ENCODE measurements at regions not wholly inside any gene's neighbourhood (a gene's known extent, or its start where the extent isn't known, plus 50 kb on each side); places are given as distances from the start of the nearest gene placed in this dataset.

DNA sequence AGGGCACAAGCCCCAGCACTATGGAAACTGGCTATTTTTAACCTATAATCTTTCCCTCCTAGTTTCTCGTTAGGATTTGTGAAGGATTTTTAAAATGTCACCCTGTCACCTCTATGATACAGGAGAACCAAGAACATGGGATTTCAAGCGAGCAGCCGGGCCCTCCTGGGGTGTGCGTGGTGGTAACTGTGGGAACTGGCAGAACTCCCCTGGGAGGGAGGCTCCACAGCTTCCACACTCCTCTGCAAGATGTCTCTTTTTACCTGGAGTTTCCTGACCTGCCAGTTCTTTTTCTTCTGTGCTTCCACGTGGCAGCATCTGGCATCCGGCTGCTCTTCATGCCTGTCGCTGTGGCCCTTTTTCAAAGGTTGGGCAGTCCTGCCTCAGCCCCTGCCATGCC, 386.3 kb upstream of the MYT1L start:
- DNase-seq (ENCODE audit: low spot score) = no peak

DNA sequence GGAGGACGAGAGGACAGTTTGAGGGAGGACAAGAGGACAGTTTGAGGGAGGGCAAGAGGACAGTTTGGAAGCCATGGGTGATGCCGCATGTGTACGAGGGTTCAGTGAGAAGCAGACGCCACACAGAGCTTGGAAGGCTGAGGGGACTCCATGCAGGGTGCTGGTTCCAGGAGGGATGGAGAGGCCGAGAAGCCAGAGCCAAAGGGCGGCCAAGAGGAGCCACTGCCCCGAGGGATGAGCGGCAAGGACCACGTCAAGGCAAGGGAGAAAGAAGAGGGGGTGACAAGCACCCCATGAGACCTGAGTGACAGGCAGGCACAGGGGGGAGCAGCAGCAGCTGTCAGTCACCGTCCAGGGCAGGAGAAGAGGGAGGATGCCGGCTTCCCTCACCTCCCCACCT, 385.7 kb upstream of the MYT1L start:
- no peak for DNase-seq (ENCODE audit: low spot score)

DNA sequence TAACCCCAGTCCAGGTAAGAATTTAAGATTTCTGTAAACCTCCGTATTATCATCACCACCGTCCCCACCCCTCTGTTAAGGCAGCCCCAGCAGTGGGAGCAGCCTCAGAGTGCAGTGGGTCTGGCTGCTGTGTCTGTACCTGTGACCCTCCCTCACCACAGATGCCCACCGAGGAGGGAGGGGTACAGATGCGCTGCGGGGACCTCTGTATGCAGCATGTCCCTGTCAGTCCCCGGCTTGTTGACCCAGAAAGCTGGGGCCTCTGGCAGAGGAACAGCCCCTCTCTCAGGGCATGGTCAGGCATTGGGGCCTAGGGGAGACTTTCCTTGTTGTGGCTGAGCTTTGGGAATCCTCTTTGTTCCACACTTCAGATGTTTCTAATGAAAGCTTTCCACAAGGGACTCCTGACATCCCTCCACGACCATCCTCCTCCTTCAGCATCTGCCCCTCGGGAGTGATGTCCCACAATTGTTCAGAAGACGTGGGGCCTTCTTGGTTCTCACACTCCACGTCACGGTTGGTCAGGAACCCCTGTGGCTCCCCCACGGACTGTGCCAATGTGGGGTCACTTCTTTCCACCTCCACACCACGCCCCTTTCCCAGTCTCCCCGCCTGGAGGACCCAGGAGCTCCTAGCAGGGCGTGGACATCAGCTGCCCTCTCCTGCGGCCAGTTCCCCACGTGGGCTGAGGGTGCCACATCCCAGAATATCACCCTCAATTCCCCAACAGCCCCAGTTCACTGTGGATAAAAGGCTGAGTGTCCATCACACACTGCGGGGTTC, 384.2 kb upstream of the MYT1L start:
- no peak for DNase-seq (ENCODE audit: low spot score)

DNA sequence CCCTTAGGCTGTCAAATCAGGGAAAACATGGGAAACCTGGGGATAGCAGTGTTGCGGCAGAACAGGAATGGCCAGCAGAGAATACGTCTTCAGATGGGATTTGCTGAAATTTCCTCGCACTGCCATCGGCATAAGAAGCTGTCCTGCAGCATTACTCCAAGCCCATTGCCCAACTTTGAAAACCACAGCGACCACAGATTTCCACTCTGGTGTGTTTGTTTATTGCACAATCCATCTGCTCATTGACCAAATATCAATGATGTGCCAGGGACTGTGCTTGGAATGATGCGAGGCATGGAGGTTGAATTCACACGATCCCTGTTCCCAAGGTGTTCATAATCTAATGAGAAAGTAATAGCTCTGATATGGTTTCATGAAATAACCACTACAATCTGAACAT, 383.3 kb upstream of the MYT1L start:
- no peak for DNase-seq (ENCODE audit: low spot score)

DNA sequence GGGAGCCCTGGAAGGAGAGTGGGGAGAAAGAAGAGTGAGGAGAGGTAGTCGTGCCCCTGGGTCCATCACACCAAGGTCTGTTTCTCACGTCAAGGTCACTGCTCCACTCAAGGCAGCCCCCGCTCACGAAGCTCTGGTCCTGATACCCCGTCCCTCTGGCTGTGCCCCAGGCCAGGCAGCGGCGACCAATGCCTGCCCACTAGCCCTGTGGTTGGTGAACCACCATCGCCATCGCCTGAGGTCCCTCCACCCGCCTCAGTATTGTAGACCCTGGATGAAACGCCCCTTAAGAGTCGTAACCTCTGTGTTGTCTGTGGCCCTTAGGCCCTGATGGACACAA, 378.3 kb upstream of the MYT1L start:
- DNase-seq (ENCODE audit: low spot score) = no peak

DNA sequence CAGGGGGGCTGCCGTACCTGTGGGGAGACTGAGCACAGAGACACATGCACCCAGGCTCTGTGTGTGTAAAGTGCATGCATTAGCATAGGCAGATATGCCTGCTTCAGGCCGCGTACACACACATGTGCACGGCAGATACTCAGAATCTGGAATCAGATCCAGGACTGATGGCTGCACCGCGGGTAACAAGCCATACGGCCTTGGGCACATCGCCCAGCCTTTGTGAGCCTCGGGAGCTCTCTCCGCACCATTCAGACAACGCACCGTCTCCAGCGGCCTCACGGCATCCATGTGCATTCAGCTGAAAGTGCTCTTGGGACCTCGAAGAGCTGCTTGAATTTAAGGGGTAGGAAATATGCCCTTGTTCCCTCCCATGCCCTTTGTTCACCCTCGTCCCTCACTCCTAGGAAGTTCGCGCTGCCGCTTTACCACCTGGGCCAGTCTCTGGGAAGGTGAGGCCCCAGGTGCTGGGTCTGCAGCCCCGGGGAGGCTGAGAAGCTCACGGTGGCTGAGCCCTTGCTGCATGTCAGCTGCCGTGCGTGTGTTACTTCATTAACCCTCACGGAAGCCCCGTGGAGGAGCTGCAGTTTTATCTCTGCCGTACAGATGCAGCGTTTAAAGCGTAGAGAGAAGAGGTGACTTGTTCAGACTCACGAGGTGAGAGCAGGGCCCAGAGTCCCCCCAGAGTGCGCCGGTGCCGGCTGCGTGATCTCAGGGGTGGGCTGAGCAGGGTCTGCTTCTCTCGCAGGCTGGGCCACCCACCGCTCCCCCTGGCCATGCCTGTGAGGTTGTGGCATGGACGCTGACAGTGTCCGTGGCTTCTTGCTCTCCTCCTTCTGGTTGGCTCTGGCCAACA, 377.7 kb upstream of the MYT1L start:
- DNase-seq (ENCODE audit: low spot score) = no peak

DNA sequence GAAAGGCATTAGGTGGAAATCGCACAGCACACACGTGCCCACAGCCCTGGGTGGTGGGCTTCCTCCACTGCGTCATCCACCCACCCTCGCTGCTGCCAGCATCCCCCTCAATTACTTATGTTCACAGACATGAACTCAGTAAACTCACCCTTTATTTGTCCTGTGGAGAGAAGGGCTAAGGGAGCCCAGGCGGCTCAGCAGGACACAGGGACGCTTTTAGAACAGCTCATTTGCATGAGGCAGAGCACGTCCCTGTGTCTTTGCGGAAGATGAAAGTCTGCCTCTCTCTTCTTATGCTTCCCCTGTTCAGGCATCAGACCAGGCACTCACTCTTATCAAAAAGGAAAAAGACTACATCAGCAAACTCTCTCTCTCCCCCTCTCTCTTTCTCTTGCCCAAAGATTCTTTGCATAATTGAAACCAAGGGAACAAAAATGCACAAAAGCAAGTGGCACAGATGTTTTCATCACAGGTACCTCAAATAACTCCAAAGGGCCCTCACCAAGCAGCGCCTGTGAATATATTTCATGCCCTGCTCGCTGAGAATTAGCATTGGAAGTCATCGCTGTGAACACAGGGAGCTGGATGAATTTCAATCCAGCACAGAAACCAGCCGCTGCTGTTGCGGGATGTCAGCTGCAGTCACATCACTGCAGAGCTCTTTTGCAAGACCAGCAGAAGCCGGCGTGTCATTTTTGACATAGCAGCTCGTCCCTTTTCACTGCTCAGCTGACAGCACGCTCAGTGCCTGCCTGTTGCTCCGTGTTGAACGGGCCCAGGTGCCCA, 376.3 kb upstream of the MYT1L start:
- DNase-seq (ENCODE audit: low spot score) = no peak

DNA sequence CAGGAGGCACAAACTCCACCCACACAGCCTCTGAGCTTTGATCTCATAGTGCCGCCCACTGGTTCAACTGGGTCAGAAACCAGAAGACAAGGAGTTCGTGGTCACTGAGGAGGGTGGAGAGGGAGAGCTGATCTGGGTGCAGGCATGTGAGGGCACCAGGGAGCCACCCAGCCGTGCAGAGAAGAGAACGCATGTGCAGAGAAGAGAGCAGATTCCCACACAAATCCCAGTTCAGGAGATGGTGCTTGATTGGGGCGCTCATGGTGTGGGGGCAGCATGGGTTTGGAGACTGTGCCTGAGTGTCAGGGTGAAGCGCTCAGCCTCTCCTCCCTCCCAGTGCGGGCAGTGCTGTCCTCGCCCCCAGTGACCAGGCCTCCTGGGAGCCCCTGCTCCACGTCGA, 375.2 kb upstream of the MYT1L start:
- no peak for DNase-seq (ENCODE audit: low spot score)

DNA sequence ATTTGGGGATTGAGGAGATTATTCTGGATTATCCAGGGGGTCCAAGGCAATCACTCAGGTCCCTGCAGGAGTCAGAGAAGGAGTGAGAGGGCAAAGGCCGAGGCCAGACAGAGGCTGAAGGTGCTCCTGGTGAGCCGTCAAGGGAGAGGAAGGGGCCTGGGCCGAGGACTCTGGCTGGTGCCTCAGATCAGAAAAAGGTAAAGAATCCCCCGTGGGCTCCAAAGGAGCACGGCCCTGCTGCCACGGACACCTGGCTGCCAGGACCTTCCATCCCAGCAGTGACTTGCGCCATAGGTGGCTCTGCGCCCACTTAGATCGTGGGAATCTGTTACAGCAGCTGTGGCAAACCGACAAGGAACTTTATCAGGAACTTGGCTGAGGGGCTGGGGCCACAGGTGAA, 374.8 kb upstream of the MYT1L start:
- DNase-seq (ENCODE audit: low spot score) = no peak

DNA sequence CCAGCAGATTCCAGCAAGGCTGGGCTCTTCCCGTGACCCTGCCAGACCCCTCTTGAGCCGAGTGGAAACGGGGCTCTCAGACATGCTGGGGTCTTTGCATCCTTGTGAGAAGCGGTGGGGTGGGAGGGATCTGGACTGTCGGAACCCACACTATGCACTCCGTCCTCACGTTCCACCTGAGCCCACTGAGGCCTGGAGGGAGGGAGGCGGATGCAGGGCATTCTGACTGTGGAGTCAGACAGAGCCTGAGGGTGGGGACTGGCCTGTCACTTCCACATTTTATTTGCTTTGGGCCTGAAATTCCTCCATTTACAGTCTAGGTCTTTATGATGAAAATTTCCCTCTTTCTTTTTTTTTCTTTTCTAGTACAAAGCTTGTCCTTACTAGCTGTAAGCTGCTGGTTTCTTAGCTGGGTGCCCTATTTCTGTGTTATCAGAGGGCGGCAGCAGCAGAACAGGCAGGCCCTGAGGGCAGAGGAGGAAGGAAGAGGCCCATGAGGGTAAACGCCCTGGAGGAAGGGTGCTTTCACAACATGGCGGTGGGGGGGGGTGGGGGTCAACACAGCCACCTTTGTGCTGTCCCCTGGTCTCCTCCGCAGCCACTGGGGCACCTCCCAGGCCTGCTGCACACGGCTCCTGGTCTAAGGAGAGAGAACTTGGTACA, 373.5 kb upstream of the MYT1L start:
- DNase-seq (ENCODE audit: low spot score) = no peak

DNA sequence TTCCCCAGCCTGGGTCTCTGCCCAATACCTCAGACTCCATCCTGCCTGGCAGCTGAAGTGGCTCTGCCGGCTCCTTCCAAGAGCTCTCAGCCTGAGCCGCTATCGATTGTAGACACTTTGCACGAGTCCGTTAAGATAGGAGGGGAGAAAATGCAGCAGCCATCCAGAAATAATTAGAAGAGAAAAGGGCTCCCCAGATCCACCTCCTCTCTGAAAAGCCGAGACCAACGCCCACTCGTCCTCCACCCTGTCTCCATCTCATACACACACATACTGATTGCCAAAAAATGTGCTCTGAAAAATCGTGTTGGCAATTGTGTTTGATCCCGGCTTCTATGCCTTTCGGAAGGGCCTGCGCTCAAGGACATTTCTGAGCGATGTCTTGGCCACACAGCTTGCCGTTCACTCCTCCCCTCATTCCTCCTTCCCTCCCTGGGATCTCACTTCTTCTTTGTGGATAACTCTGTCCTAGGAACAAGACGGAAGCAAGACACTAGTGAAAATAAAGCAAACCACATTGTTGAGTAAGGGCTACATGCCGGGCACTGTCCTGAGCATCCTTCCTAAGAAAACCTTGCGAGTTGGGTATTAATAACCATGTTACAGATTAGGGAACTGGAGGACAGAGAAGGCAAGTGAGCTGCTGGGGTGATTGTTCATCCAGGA, 372.8 kb upstream of the MYT1L start:
- DNase-seq (ENCODE audit: low spot score) = no peak

DNA sequence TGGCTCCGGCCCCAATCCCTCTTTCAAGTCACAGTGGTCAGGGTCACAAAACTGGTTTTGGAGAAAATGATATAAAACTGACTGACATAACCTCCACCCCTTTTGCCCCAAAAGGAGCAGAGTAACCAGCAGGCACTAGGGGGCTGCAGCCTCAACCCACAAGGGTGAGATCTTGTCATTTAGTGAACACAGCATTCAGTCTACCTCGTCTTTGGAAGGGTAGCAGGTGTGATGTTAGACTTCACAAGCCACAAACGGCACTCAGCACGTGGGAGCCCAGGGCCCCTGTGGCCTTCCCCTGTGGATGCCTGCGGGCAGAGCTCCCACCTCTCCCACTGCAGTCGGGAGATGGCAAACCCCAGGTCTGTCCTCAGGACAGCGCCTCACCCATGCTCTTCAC, 372.1 kb upstream of the MYT1L start:
- DNase-seq (ENCODE audit: low spot score) = no peak

DNA sequence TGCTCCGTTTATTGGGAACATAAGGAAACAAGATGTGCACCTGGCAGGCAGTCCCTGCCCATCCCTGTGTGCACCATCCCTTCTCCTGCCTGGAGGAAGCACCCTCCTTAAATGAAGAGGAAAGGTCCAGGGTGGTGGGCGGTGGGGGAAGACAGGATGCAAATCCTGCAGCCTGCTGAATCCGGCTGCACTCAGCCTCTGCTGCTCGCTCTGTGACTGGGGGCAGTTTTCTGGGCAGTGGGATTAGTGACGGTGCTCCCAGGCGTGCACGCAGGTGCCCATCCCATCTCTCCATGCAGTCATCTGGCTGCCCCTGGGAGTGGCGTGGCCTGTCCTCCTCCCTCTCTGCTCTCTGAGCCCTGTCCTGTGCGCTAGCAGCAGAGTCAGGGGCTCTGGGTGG, 371.3 kb upstream of the MYT1L start:
- DNase-seq (ENCODE audit: low spot score) = no peak

DNA sequence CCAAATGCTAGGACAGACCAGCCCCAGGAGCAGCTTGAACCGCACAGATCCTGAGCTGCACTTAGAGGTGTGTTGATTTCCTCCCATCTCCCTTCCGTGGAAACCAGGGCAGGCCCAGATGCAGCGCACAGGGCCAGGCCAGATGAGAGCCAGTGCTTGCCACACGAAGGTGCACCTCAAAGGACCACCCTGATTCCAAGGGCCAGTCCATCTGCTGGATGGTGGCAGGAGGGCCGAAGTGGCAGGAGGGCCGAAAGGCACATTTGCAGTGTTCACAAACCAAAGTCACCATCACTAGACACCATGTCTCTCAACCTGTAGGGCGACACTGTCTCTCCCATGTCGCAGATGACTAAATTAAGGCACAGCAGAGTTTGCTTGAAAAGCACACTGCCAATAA, 370.7 kb upstream of the MYT1L start:
- no peak for DNase-seq (ENCODE audit: low spot score)

DNA sequence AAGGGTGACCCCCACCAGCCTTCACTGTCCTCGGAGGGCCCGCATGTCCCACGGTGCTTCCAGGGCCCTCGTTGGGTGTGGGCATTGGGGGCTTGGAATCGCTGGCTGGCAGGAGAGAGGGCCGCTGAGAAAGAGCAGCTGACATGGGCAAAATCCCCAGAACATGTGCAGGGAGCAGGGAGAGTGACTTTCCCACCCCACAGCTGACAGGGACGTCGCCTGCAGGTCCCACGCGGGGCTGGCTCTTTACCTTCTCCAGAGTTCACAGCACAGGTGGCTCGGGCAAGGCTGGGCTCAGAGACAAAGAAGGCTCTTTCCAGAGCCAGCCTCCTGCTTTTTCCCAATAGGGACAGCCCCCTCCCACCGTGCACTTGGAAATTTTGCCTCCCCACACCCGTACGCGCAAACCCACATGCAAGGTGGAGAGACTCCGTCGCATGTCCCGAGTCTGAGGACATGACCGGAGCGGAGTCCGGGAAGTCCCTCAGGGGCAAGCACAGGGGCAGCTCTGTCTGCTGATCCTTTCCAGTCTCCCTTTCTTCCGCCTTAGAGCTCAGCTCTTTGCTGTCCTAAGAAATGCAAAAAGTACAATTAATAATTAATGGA, 370.2 kb upstream of the MYT1L start:
- no peak for DNase-seq (ENCODE audit: low spot score)

DNA sequence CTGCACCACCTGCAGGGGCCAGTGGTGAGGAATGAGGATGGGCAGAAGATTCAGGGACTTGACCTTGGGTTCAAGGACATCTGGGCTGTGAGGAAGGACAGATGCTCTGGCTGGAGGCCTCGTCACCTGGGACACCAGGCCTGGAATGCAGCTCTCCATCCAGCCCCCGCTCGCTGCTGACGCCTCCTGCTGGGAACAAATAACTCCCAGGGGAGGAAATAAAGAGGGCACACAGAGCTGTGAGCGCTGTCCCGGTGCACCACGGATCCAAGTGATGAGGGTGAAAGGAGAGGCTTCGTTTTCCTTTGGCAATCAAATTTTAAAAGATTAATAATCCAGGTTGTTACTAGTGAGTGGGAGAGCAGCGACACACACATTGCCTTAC, 368.0 kb upstream of the MYT1L start:
- no peak for DNase-seq (ENCODE audit: low spot score)

DNA sequence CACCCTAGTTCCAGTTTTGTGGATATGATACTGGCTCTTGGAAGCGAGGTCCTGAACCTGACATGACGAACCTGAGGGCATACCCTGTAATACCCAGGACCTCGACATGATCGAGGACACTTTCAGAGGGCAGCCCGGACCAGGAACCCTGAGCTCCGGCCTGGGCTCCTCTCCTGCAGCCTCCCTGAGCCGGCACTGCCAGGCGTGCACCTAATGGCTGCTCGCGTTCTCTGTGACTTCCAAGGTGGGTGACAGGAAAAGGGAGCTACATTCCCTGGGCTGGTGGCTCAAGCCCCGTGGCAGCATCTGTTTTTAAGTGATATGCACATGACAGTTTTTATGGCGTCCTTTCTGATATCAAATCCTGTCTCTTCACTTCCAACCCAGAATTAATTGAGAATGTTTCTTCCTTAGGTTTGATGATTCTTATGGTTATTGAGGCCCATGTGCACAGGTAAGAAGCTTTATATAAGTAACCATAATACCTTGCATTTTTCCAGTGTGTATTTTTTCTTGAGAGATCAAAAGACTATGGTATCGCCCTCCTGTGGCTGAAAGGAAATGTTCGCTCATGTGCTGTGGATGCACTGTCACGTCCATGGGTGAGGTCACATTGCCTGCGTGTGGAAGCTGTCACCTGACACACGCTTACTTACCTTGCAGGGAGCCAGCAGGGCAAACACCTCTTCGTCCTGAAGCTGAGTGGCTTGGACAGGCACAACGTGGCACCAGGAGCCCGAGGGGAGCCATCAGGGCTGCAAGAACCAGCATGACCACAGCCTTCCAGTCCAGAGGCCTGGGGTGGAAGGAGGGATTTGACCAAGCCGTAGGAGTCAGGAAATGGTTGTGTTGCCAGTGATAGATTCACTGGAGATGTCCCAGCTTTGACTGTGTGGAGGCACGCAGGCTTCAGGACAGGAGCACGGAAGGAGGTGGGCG, 367.4 kb upstream of the MYT1L start:
- DNase-seq (ENCODE audit: low spot score) = peak; percentile 37

DNA sequence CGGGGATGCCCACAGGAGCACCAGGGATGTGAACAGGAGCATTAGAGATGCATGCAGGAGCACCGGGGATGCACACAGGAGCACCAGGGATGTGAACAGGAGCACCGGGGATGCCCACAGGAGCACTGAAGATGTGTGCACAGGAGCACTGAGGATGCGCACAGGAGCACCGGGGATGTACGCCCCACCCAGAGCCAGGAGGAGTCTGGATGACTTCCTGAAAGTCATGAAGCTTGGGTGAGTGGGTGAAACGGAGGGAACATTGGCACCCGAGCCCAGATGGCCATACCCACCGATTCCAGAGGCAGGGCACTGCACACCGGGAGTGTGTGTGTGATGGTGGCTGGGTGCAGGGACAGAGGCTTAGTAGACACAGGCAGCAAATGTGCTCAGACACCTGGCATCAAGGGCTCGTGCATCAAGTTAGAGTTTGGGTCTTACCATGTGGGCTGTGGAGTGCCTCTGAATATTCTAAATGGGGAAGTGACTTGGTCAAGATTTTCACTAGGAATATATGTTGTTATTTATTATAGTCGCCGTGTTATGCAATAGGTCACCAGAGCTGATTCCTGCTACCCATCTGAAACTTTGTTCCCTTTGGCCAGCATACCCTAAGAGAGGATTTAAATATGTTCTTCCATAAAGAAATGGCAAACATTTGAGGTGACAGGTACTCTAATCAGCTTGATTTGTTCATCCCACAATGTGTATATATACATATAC, 365.8 kb upstream of the MYT1L start:
- no peak for DNase-seq (ENCODE audit: low spot score)

DNA sequence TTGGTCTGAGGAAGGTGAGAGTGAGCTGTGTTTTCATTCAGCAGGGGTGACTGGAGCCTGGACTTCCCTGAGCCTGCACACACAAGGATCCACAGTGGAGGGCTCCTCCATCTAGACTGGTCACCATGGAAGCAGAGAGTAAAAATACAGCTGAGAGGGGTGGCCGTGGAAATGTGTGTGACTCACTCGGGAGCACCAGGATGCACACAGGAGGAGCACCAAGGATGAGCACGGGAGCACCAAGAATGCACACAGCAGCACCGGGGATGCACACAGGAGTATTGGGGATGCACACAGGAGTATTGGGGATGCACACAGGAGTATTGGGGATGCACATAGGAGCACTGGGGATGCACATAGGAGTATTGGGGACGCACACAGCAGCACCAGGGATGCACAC, 365.2 kb upstream of the MYT1L start:
- no peak for DNase-seq (ENCODE audit: low spot score)

DNA sequence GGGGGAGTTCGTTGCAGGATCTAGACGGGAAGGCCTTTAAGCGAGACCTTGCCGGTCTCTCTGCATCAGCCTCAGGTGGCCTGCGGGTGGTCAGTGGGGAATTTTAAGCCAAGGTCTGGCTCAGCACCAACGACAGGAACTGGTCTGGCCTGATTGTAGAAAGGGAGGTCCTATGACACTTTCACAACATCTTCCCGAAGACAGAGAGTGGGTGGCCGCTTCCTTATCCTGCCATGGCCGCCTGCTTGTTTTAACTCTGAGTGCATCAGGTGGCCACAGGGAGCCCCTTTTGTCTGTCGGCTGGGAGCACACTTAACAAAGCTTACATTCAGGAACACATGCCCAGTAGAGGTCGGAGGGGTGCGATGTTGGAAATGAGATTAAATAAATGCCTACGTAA, 363.7 kb upstream of the MYT1L start:
- DNase-seq (ENCODE audit: low spot score) = no peak

Measured in HuH-7 (cell line).